ENCODE measurements at regions not wholly inside any gene's neighbourhood (a gene's known extent, or its start where the extent isn't known, plus 50 kb on each side); places are given as distances from the start of the nearest gene placed in this dataset.

DNA sequence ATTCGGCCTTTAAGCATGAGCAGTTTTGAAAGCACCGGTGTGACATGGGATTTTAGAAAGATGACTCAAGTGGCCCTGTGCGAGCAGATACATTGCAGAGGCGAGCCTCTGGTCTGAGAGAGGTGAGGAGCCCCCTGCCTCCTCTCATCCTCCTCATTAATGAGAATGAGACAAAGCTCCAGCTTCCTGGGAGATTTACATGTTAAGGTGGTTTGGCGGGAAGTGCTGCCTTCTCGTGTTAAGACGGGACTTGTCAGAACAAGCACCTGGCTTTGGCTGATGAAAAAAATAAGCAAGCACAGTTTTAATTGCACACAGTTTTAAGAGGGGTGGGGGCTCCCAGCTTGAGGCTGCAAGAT, 68.1 kb downstream of the ACTL7B start:
- ChIA-PET CTCF (no interaction called here), POLR2A (no interaction called here)
- H3K4me3 Mint-ChIP-seq (ENCODE audit: unreplicated experiment) = no peak overlapping the region
- no peaks in the 10 kb centered on the region for H3K27me3 Mint-ChIP-seq (ENCODE audit: insufficient read depth, unreplicated experiment)
- no peak overlapping the region for H3K27ac Mint-ChIP-seq (ENCODE audit: unreplicated experiment)
- Histone ChIP-seq H3K9me3 (no peaks in the 10 kb centered on the region), H3K4me1 (no peaks in the 10 kb centered on the region), H3K27me3 (replicated peaks; ENCODE audit: control insufficient read depth, insufficient read depth, low read length) (no peaks in the 10 kb centered on the region; the same call in 1 of the 2 replicates), H3K36me3 (ENCODE audit: control insufficient read depth, insufficient read depth, low read length) (no peaks in the 10 kb centered on the region), H3K4me3 (ENCODE audit: low read depth, low read length) (no peak overlapping the region)
- TF ChIP-seq, protein P1, sequence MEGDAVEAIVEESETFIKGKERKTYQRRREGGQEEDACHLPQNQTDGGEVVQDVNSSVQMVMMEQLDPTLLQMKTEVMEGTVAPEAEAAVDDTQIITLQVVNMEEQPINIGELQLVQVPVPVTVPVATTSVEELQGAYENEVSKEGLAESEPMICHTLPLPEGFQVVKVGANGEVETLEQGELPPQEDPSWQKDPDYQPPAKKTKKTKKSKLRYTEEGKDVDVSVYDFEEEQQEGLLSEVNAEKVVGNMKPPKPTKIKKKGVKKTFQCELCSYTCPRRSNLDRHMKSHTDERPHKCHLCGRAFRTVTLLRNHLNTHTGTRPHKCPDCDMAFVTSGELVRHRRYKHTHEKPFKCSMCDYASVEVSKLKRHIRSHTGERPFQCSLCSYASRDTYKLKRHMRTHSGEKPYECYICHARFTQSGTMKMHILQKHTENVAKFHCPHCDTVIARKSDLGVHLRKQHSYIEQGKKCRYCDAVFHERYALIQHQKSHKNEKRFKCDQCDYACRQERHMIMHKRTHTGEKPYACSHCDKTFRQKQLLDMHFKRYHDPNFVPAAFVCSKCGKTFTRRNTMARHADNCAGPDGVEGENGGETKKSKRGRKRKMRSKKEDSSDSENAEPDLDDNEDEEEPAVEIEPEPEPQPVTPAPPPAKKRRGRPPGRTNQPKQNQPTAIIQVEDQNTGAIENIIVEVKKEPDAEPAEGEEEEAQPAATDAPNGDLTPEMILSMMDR (IDR thresholded peaks at IDR 0.05; ENCODE audit: insufficient read depth in 1 of 2, low read depth in 1 of 2, low read length in 1 of 2, severe bottlenecking in 1 of 2, unreplicated experiment in 1 of 2) = no peak
- intact Hi-C loops (cut with micrococcal nuclease; ENCODE audit: unreplicated experiment) = no loop called here
- DNase-seq = no peak
- peaks cover 10% of the 10 kb centered on the region for H3K4me1 Mint-ChIP-seq (ENCODE audit: low read depth, unreplicated experiment)
- no peaks in the 10 kb centered on the region for H3K36me3 Mint-ChIP-seq (ENCODE audit: insufficient read depth, unreplicated experiment)
- no peaks in the 10 kb centered on the region for H3K9me3 Mint-ChIP-seq (ENCODE audit: unreplicated experiment)
- no TSS peak for BruUV-seq (replicated peaks)

DNA sequence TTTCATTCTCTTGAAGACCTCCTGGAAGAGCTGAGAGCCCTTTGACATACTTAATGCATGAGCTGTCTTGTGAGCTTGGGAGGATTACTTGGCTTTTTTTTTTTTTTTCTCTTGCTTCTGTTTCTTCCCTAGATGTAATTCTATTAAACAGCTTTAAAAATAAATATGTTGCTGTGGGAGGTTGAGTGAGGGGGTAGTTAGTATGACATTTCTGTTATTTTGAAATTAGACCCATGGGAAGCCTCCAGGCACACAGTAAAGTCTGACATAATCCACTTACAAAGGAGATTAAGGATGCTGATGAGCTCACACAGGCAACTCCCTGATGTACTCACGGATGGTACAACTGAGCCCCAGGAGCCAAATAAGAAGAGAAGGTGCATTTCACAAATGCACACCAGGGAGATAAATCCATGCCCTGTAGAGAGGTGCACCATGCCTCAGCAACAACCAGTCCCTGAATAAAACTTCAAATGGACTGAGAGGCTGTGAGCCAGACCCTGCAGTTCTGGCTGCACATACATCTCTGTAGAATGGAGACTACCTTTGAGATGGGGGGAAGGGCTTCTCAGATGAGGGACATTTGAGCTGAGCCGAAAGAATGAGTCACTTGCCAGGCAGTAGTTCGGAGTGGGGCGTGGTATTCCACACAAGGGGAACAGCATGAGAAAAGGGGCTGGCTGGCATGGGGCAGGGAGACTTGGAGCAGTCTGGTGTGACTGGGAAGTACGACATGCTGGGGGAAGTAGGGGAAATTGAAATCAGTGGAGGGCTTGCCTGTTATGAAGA, 68.7 kb downstream of the ACTL7B start:
- peaks cover 10% of the 10 kb centered on the region for H3K4me1 Mint-ChIP-seq (ENCODE audit: low read depth, unreplicated experiment)
- intact Hi-C loops (cut with micrococcal nuclease; ENCODE audit: unreplicated experiment) = no loop called here
- no peaks in the 10 kb centered on the region for H3K36me3 Mint-ChIP-seq (ENCODE audit: insufficient read depth, unreplicated experiment)
- Histone ChIP-seq H3K9me3 (no peaks in the 10 kb centered on the region), H3K4me1 (no peaks in the 10 kb centered on the region), H3K4me3 (ENCODE audit: low read depth, low read length) (no peak overlapping the region), H3K36me3 (ENCODE audit: control insufficient read depth, insufficient read depth, low read length) (no peaks in the 10 kb centered on the region), H3K27me3 (replicated peaks; ENCODE audit: control insufficient read depth, insufficient read depth, low read length) (no peaks in the 10 kb centered on the region)
- BruUV-seq (replicated peaks) = no TSS peak
- TF ChIP-seq, protein P1 (IDR thresholded peaks at IDR 0.05; ENCODE audit: insufficient read depth in 1 of 2, low read depth in 1 of 2, low read length in 1 of 2, severe bottlenecking in 1 of 2, unreplicated experiment in 1 of 2) = no peak
- H3K9me3 Mint-ChIP-seq (ENCODE audit: unreplicated experiment) = no peaks in the 10 kb centered on the region
- ChIA-PET CTCF (interaction anchor here (0.5 kb wide), 1 partner anchor 25 kb away, joined by 3 read pairs; no protein-coding TSS in a partner anchor), POLR2A (no interaction called here)
- no peak overlapping the region for H3K27ac Mint-ChIP-seq (ENCODE audit: unreplicated experiment)
- no peak for DNase-seq
- H3K27me3 Mint-ChIP-seq (ENCODE audit: insufficient read depth, unreplicated experiment) = no peaks in the 10 kb centered on the region
- no peak overlapping the region for H3K4me3 Mint-ChIP-seq (ENCODE audit: unreplicated experiment)

DNA sequence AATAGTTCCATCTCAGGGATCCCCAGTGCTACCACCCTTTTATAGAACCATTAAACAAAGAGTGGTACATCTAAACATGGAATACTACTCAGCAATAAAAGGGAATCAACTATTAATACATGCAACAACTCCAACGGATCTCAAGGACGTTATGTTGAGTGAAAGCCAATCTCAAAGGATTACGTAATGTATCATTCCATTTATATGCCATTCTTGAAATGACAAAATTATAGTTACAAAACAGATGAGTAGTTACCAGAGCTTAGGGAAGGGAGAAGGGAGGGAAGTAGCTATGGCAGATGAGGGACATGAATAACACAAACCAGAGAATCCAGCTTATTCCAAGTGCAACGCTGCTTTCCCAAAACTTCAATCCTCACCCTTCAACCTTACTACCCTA, 69.5 kb downstream of the ACTL7B start:
- DNase-seq = no peak
- TF ChIP-seq, protein P1 (IDR thresholded peaks at IDR 0.05; ENCODE audit: insufficient read depth in 1 of 2, low read depth in 1 of 2, low read length in 1 of 2, severe bottlenecking in 1 of 2, unreplicated experiment in 1 of 2) = no peak
- 0 out of 2 replicates have a peak, but pooled peaks cover 2% of the 10 kb centered on the region for H3K4me1 ChIP-seq
- ChIA-PET CTCF (interaction anchor here (0.5 kb wide), 1 partner anchor 24 kb away, joined by 3 read pairs; no protein-coding TSS in a partner anchor), POLR2A (no interaction called here)
- peaks cover 10% of the 10 kb centered on the region for H3K4me1 Mint-ChIP-seq (ENCODE audit: low read depth, unreplicated experiment)
- intact Hi-C loops (cut with micrococcal nuclease; ENCODE audit: unreplicated experiment) = no loop called here
- H3K9me3 Mint-ChIP-seq (ENCODE audit: unreplicated experiment) = no peaks in the 10 kb centered on the region
- no peak overlapping the region for H3K27ac Mint-ChIP-seq (ENCODE audit: unreplicated experiment)
- H3K4me3 Mint-ChIP-seq (ENCODE audit: unreplicated experiment) = no peak overlapping the region
- no peaks in the 10 kb centered on the region for H3K36me3 ChIP-seq (ENCODE audit: control insufficient read depth, insufficient read depth, low read length)
- H3K27me3 ChIP-seq (replicated peaks; ENCODE audit: control insufficient read depth, insufficient read depth, low read length) = no peaks in the 10 kb centered on the region
- H3K36me3 Mint-ChIP-seq (ENCODE audit: insufficient read depth, unreplicated experiment) = no peaks in the 10 kb centered on the region
- no peaks in the 10 kb centered on the region for H3K9me3 ChIP-seq
- H3K4me3 ChIP-seq (ENCODE audit: low read depth, low read length) = no peak overlapping the region
- no TSS peak for BruUV-seq (replicated peaks)
- no peaks in the 10 kb centered on the region for H3K27me3 Mint-ChIP-seq (ENCODE audit: insufficient read depth, unreplicated experiment)

All from Caco-2 (cell line).